ENCODE measurements at regions not wholly inside any gene's neighbourhood (a gene's known extent, or its start where the extent isn't known, plus 50 kb on each side); places are given as distances from the start of the nearest gene placed in this dataset.

DNA sequence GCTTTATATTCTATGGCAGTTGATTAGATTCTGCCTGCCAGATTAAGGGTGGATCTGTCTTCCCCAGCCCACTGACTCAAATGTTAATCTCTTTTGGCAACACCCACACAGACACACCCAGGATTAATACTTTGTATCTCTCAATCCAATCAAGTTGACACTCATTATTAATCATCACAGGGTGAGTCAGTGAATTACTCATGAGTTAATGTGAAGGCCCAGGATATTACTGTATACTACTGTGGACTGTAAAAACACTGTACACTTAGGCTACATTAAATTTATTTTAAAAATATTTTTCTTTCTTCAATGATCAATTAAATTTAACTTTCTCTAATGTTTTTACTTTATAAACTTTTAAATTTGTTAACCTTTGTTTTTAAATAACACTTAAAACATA, 87.7 kb downstream of the NAP1L3 start:
- TF ChIP-seq, protein P1, sequence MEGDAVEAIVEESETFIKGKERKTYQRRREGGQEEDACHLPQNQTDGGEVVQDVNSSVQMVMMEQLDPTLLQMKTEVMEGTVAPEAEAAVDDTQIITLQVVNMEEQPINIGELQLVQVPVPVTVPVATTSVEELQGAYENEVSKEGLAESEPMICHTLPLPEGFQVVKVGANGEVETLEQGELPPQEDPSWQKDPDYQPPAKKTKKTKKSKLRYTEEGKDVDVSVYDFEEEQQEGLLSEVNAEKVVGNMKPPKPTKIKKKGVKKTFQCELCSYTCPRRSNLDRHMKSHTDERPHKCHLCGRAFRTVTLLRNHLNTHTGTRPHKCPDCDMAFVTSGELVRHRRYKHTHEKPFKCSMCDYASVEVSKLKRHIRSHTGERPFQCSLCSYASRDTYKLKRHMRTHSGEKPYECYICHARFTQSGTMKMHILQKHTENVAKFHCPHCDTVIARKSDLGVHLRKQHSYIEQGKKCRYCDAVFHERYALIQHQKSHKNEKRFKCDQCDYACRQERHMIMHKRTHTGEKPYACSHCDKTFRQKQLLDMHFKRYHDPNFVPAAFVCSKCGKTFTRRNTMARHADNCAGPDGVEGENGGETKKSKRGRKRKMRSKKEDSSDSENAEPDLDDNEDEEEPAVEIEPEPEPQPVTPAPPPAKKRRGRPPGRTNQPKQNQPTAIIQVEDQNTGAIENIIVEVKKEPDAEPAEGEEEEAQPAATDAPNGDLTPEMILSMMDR (IDR thresholded peaks at IDR 0.05): no peak
- TF ChIP-seq POLR2AphosphoS5 (IDR thresholded peaks at IDR 0.05) (no peak), POLR2A (IDR thresholded peaks at IDR 0.05; ENCODE audit: low read depth) (no peak), EP300 (IDR thresholded peaks at IDR 0.05) (no peak)

All from esophagus muscularis mucosa (tissue), 4 donors.